Body of pancreas (tissue), 4 donors: ENCODE measurements at regions not wholly inside any gene's neighbourhood (a gene's known extent, or its start where the extent isn't known, plus 50 kb on each side); places are given as distances from the start of the nearest gene placed in this dataset.

ENCODE experiments used
- ATAC-seq: fragments of 150-250 bp; one replicate; pipeline ENCODE4 v1.9.1; 2016
- DNase-seq, 4 donors: peaks; one replicate each; pipeline ENCODE4 v3.0.0-alpha.2; 2019
- H3K27ac ChIP-seq, 4 donors: fragments of 200-600 bp; sonication (generic); 1 replicate in 3 of 4; 2 replicates in 1 of 4; pipeline versions ENCODE4 v1.5.1 to v1.6.1; 2016 to 2019; ENCODE audit warnings: mild to moderate bottlenecking in 1 of 4, mixed read lengths in 1 of 4, moderate library complexity in 1 of 4
- H3K27me3 ChIP-seq, 2 donors: fragments of 200-600 bp; sonication (generic); one replicate each; pipeline ENCODE4 v1.6.0; 2016; ENCODE audit warnings: mild to moderate bottlenecking in 1 of 2
- H3K36me3 ChIP-seq, 2 donors: fragments of 200-600 bp; sonication (generic); replicated peaks in 1 of 2; 2 replicates each; pipeline ENCODE4 v1.5.1; 2016; ENCODE audit warnings: low read depth in 2 of 2; ENCODE audit not compliant: insufficient read depth in 1 of 2
- H3K4me1 ChIP-seq: fragments of 200-600 bp; sonication (generic); one replicate; pipeline ENCODE4 v1.6.0; 2016
- H3K4me3 ChIP-seq, 2 donors: fragments of 200-600 bp; sonication (generic); 1 replicate in 1 of 2; 2 replicates in 1 of 2; pipeline ENCODE4 v1.5.1; 2016 to 2019
- H3K9me3 ChIP-seq, 3 donors: fragments of 200-600 bp; sonication (generic); 1 replicate in 2 of 3; 2 replicates in 1 of 3; pipeline ENCODE4 v1.5.1; 2016
- CTCF ChIP-seq, 7 experiments: fragments of 450-650 bp in 4 of 7; fragments of 200-600 bp in 3 of 7; sonication (generic) in 3 of 7; IDR thresholded peaks; one replicate each; pipeline ENCODE4 v1.5.1; 2016 to 2019; ENCODE audit warnings: antibody characterized with exemption in 7 of 7
- POLR2A ChIP-seq, 3 donors: fragments of 450-650 bp; IDR thresholded peaks; one replicate each; pipeline ENCODE4 v1.6.1; 2016; ENCODE audit warnings: antibody characterized with exemption in 3 of 3, mild to moderate bottlenecking in 2 of 3
- WGBS, 2 donors: methylation state at CpG; one replicate each; pipeline ENCODE4 v1.1.5; 2017; 5-methylcytosine and 5-hydroxymethylcytosine counted together
- intact Hi-C: fragments of 100-400 bp; cut with DNase I; formaldehyde crosslinking; loops from one replicate; pipeline ENCODE4 v1.15.1; 2023

- Histone ChIP-seq H3K27me3 (no peaks in the 10 kb centered on the region), H3K9me3 (no peaks in the 10 kb centered on the region), H3K36me3 (no peaks in the 10 kb centered on the region), H3K4me1 (no peaks in the 10 kb centered on the region), H3K27ac (no peak overlapping the region), H3K4me3 (no peak overlapping the region)
- intact Hi-C loops: no loop called here
- TF ChIP-seq CTCF (IDR thresholded peaks at IDR 0.05): no peak
- no peak for TF ChIP-seq POLR2A (IDR thresholded peaks at IDR 0.05)
- ATAC-seq (no peak), DNase-seq (peak in 1 of 4 donors; percentile 3)
- 50 to 56% methylated on average over 3 to 15 of the region's 15 CpGs for WGBS, 2 donors
Observed at GRCh38 chr20:63084563-63084927, 77.8 kb upstream of the BHLHE23 start.

GRCh38 chr20:63083831-63084562 is 77.2 kb upstream of the BHLHE23 start:
- WGBS, 2 donors: 58% methylated on average over 33 of the region's 34 CpGs; no CpG with 5 or more reads in 1 of the 2 donors
- TF ChIP-seq CTCF (IDR thresholded peaks at IDR 0.05) (no peak), POLR2A (IDR thresholded peaks at IDR 0.05) (no peak)
- intact Hi-C loops: no loop called here
- H3K27me3 ChIP-seq: no peaks in the 10 kb centered on the region
- H3K9me3 ChIP-seq: no peaks in the 10 kb centered on the region
- no peak overlapping the region for H3K27ac ChIP-seq
- no peaks in the 10 kb centered on the region for H3K36me3 ChIP-seq
- DNase-seq (no peak), ATAC-seq (no peak)
- no peaks in the 10 kb centered on the region for H3K4me1 ChIP-seq
- H3K4me3 ChIP-seq: no peak overlapping the region

DNA sequence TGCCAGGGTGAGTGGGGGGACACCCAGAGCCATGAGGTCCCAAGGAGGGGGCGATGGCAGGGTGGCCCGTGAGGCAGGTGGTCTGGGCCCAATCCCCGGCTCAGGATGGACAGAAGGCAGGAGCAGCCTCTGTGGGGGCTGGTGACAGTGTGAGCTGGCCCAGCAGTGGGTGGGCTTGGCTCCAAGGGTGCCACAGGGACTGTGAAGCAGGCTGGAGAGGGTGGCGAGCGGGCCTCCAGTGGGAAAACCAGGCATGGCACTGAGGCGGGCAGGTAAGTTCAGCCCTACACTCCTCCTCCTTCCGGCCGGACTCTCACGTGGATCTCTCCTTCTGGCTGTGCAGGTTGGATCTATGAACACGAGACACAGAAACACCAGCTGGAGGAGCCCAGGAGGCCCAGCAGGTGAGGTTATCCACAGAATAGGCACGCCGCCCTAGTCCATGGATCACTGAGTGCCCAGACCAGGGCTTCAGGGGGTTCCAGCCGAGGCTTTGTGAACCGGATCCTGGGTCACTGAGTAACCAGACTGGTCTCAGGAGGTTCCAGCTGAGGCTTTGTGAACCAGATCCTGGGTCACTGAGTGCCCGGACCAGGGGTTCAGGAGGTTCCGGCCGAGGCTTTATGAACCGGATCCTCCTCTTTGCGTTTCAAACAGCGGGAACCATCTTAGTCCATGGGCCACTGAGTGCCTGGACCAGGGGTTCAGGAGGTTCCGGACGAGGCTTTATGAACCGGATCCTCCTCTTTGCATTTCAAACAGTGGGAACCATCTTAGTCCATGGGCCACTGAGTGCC is 76.4 kb upstream of the BHLHE23 start:
- TF ChIP-seq POLR2A (IDR thresholded peaks at IDR 0.05) (no peak), CTCF (IDR thresholded peaks at IDR 0.05) (no peak)
- 75 to 81% methylated on average over 13 to 23 of the region's 23 CpGs for WGBS, 2 donors
- intact Hi-C loops: no loop called here
- no peak overlapping the region for H3K4me3 ChIP-seq
- no peaks in the 10 kb centered on the region for H3K36me3 ChIP-seq
- no peak overlapping the region for H3K27ac ChIP-seq
- no peaks in the 10 kb centered on the region for H3K27me3 ChIP-seq
- no peak for ATAC-seq
- no peaks in the 10 kb centered on the region for H3K4me1 ChIP-seq
- DNase-seq: no peak
- no peaks in the 10 kb centered on the region for H3K9me3 ChIP-seq

DNA sequence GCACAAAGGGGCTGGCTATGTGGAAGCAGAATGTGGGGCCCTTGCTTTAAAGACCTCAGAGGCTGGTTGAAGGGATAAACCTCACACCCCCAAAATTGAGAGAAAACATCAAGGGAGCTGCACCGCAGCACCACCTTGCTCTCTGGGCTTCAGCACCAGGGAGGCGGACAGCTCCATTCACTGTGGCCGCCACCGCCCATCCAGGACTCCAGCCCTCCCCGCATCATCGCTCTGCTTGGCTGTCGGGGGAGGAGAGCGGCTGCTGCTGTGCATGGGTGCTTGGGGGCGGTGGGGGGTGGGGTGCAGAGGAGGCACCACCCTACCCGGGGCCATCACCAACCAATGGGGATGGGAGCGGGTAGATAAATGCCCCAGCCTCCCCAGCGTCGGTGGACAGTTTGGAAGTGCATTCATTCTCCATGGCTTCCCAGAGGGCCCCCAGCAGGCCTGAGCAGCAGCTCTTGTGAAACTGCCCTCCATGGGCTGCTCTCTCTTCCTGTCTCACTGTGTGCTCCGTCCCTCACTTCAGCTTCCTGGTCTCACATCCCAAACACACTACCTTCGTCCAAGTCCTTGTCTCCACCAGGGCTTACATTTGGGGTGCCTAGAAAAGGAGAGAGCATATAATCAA is 75.7 kb upstream of the BHLHE23 start:
- no peaks in the 10 kb centered on the region for H3K36me3 ChIP-seq
- WGBS, 2 donors: 10 to 13% methylated on average over 8 to 15 of the region's 15 CpGs
- intact Hi-C loops: no loop called here
- no peaks in the 10 kb centered on the region for H3K9me3 ChIP-seq
- TF ChIP-seq CTCF (IDR thresholded peaks at IDR 0.05) (no peak), POLR2A (IDR thresholded peaks at IDR 0.05) (no peak)
- no peaks in the 10 kb centered on the region for H3K4me1 ChIP-seq
- DNase-seq (peak in 3 of 4 donors; percentile 13 to 45 (median 43)), ATAC-seq (no peak)
- no peak overlapping the region for H3K27ac ChIP-seq
- H3K4me3 ChIP-seq: no peak overlapping the region
- H3K27me3 ChIP-seq: no peaks in the 10 kb centered on the region
